PC-9 (cell line): ENCODE measurements at regions not wholly inside any gene's neighbourhood (a gene's known extent, or its start where the extent isn't known, plus 50 kb on each side); places are given as distances from the start of the nearest gene placed in this dataset.

Experiments used
- BruUV-seq: library from RNA; stranded (reverse); fragments of 400-500 nt; replicated peaks from 2 replicates; lab custom pipeline; 2021; lab: Mats Ljungman, UMichigan
- CTCF ChIA-PET: fragments of 300-600 bp; sonication (Branson Sonifier 250); formaldehyde crosslinking; loops from one replicate; lab custom pipeline; 2022; ENCODE audit warnings: antibody characterized with exemption; lab: Charles Lee
- POLR2A ChIA-PET: fragments of 300-600 bp; sonication (Branson Sonifier 250); formaldehyde crosslinking; loops from one replicate; lab custom pipeline; 2022; ENCODE audit warnings: antibody characterized with exemption; ENCODE audit not compliant: unreplicated experiment; lab: Charles Lee
- DNase-seq, 2 experiments: peaks; one replicate each; pipeline versions ENCODE4 v3.0.0 to v3.0.0-alpha.2; 2015 to 2022; ENCODE audit warnings: mixed read lengths in 1 of 2
- H2AFZ ChIP-seq: fragments of 200-600 bp; sonication (generic); 2 replicates; pipeline ENCODE4 v1.8.1; 2017; ENCODE audit warnings: antibody characterized with exemption
- H3F3A ChIP-seq: fragments of 200-600 bp; sonication (generic); 2 replicates; pipeline ENCODE4 v1.8.1; 2017; ENCODE audit warnings: antibody characterized with exemption, mild to moderate bottlenecking, low read depth; ENCODE audit not compliant: insufficient read depth
- H3K27ac ChIP-seq: fragments of 200-600 bp; sonication (generic); 2 replicates; pipeline ENCODE4 v1.6.1; 2016; ENCODE audit warnings: mixed run types
- H3K27me3 ChIP-seq: fragments of 200-600 bp; sonication (generic); 2 replicates; pipeline ENCODE4 v1.6.1; 2016; ENCODE audit warnings: low read depth, mixed run types; ENCODE audit not compliant: insufficient read depth
- H3K36me3 ChIP-seq: fragments of 200-600 bp; sonication (generic); 2 replicates; pipeline ENCODE4 v1.6.1; 2016; ENCODE audit warnings: low read depth, mixed run types
- H3K4me1 ChIP-seq: fragments of 200-600 bp; sonication (generic); replicated peaks from 2 replicates; pipeline ENCODE4 v1.6.1; 2016; ENCODE audit warnings: mixed run types; ENCODE audit not compliant: insufficient read depth
- H3K4me2 ChIP-seq: fragments of 200-600 bp; sonication (generic); 2 replicates; pipeline ENCODE4 v1.6.1; 2017; ENCODE audit warnings: mixed run types
- H3K4me3 ChIP-seq: fragments of 200-600 bp; sonication (generic); 2 replicates; pipeline ENCODE4 v1.6.1; 2016; ENCODE audit warnings: mixed run types
- H3K79me2 ChIP-seq: fragments of 200-600 bp; sonication (generic); 2 replicates; pipeline ENCODE4 v1.6.1; 2017; ENCODE audit warnings: low read depth, mixed run types
- H3K9me2 ChIP-seq: fragments of 200-600 bp; sonication (generic); 2 replicates; pipeline ENCODE4 v1.8.1; 2017; ENCODE audit warnings: mild to moderate bottlenecking; ENCODE audit not compliant: insufficient read depth
- H3K9me3 ChIP-seq: fragments of 200-600 bp; sonication (generic); 2 replicates; pipeline ENCODE4 v1.8.1; 2016; ENCODE audit warnings: low read depth; ENCODE audit not compliant: insufficient read depth
- H4K20me1 ChIP-seq: fragments of 200-600 bp; sonication (generic); 2 replicates; pipeline ENCODE4 v1.8.1; 2017; ENCODE audit not compliant: insufficient read depth
- EZH2 ChIP-seq: fragments of 200-600 bp; sonication (generic); IDR thresholded peaks from 2 replicates; pipeline ENCODE4 v1.8.0; 2017; ENCODE audit warnings: antibody characterized with exemption, low read depth
- intact Hi-C: fragments of 100-400 bp; cut with micrococcal nuclease; formaldehyde crosslinking; loops from one replicate; pipeline ENCODE4 v1.10.0; 2022; ENCODE audit not compliant: unreplicated experiment
- TF ChIP-seq, protein P1 (sequence below): fragments of 200-600 bp; sonication (generic); conservative IDR thresholded peaks from 2 replicates; pipeline ENCODE4 v1.6.1; 2017; ENCODE audit warnings: mixed run types, antibody characterized with exemption, mild to moderate bottlenecking, moderate library complexity

DNA sequence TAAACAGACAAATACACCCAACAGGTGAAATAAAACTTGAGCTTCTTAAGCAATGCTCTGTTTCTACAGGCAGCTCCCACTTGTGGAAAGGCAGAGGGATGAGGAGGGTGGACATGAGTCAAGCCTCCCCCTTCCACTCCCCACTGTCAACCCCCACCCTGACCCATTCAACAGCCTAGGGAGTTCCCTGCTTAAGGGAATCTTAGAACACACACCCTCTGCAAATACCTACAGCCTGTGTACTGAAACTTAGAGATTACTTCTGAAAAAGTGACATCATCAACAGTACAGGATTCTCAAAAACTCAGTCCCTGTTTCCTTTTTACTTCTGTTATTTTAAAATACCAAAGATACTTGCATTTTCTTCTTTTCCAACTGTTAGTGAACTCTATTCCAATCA, 345.4 kb downstream of the SOX9 start:
- Histone ChIP-seq H3K36me3 (no peaks in the 10 kb centered on the region), H4K20me1 (no peaks in the 10 kb centered on the region), H3K27me3 (no peaks in the 10 kb centered on the region), H3K4me2 (peak overlapping the region; percentile 92), H3F3A (peaks cover 47% of the 10 kb centered on the region), H3K4me1 (peaks cover 71% of the 10 kb centered on the region), H3K79me2 (peaks cover 92% of the 10 kb centered on the region), H3K9me2 (no peaks in the 10 kb centered on the region), H3K9me3 (no peaks in the 10 kb centered on the region), H2AFZ (no peak overlapping the region), H3K4me3 (peak overlapping the region; percentile 53), H3K27ac (peak overlapping the region; percentile 100)
- DNase-seq: peak; percentile 67 to 98
- intact Hi-C loops: loop anchor here (2.0 to 5.0 kb wide), 2 partner anchors 75 to 194 kb away; no protein-coding TSS in a partner anchor
- BruUV-seq: no TSS peak
- CTCF ChIA-PET: interaction anchor here (0.9 to 1.1 kb wide), 3 partner anchors 43 to 1699 kb away, joined by 3 to 4 read pairs (median 3); no protein-coding TSS in a partner anchor
- TF ChIP-seq, protein P1, sequence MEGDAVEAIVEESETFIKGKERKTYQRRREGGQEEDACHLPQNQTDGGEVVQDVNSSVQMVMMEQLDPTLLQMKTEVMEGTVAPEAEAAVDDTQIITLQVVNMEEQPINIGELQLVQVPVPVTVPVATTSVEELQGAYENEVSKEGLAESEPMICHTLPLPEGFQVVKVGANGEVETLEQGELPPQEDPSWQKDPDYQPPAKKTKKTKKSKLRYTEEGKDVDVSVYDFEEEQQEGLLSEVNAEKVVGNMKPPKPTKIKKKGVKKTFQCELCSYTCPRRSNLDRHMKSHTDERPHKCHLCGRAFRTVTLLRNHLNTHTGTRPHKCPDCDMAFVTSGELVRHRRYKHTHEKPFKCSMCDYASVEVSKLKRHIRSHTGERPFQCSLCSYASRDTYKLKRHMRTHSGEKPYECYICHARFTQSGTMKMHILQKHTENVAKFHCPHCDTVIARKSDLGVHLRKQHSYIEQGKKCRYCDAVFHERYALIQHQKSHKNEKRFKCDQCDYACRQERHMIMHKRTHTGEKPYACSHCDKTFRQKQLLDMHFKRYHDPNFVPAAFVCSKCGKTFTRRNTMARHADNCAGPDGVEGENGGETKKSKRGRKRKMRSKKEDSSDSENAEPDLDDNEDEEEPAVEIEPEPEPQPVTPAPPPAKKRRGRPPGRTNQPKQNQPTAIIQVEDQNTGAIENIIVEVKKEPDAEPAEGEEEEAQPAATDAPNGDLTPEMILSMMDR: no peak
- TF ChIP-seq EZH2: no peak
- POLR2A ChIA-PET: interaction anchor here (0.6 to 1.6 kb wide), 8 partner anchors 10 to 345 kb away, joined by 4 to 8 read pairs (median 6); partner anchors contain the start of gene SOX9

DNA sequence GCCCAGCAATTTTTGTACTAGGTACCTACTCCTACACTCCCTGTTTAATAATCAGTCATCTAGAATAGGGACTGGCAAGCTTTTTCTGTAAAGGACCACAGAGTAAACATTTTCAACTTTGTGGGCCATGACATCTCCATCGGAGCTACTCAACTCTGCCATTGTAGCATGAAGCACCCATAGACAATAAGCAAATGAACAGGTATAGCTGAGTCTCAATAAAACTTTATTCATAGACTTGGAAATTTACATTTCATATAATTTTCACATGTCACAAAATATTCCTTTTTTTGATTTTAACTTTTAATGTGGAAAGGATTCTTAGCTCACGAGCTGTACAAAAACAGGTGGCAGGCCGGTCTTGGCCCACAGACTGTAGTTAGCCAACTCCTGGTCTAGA, 345.8 kb downstream of the SOX9 start:
- intact Hi-C loops: loop anchor here (2.0 to 5.0 kb wide), 2 partner anchors 74 to 194 kb away; no protein-coding TSS in a partner anchor
- peak overlapping the region; percentile 100 for H3K27ac ChIP-seq
- peaks cover 92% of the 10 kb centered on the region for H3K79me2 ChIP-seq
- H3K9me2 ChIP-seq: no peaks in the 10 kb centered on the region
- no peaks in the 10 kb centered on the region for H3K9me3 ChIP-seq
- peak overlapping the region; percentile 39; the same call in 1 of the 2 replicates for H3K4me3 ChIP-seq
- no peak overlapping the region for H2AFZ ChIP-seq
- H4K20me1 ChIP-seq: no peaks in the 10 kb centered on the region
- BruUV-seq: no TSS peak
- no peaks in the 10 kb centered on the region for H3K36me3 ChIP-seq
- no peak for DNase-seq
- peak overlapping the region; percentile 92 for H3K4me2 ChIP-seq
- H3K4me1 ChIP-seq: peaks cover 67% of the 10 kb centered on the region
- H3F3A ChIP-seq: peaks cover 47% of the 10 kb centered on the region
- TF ChIP-seq EZH2: no peak
- TF ChIP-seq, protein P1: no peak
- POLR2A ChIA-PET: interaction anchor here (0.6 to 1.6 kb wide), 5 partner anchors 55 to 835 kb away, joined by 4 to 8 read pairs (median 6); partner anchors contain the start of gene SOX9
- CTCF ChIA-PET: interaction anchor here (0.9 kb wide), 1 partner anchor 1700 kb away, joined by 4 read pairs; no protein-coding TSS in a partner anchor
- no peaks in the 10 kb centered on the region for H3K27me3 ChIP-seq

DNA sequence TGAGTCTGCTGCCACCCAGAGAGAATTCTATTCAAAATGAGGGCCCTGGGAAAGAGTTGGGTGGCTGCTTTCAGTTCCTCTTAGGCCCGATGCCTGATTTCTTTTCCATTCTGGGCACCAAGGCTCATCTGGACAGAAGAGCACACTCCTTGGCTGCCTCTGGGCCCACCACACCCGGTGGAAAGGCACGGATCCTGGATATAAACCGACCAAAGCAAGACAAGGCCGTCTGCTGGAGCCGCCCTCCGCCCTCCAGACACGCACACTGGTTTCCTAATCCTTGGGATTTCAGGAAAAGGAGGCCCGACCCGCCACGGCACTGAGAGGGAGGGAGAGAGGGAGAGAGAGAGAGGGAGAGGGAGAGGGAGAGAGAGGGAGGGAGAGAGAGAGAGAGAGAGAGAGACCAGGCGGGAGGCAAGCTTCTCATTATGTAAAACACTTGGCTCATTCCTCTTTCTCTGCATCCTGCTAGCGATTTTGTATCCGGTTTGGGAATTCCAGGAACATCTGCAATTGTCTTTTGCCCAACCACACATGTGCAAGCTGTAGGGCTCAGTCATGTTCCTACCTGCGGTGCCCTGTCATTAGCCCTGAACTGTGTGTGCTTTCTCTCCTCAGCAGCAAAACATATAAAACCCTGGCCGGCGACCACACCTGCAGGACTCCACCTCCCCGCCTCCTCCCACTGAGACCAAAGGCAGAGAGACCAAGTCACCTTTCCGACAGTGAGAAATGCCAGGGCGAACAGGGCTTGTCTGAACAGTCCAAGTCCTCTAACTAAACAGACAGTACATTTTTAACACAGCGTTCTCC, 347.2 kb downstream of the SOX9 start:
- no peaks in the 10 kb centered on the region for H3K9me3 ChIP-seq
- POLR2A ChIA-PET: no interaction called here
- H3K9me2 ChIP-seq: no peaks in the 10 kb centered on the region
- peaks cover 92% of the 10 kb centered on the region for H3K79me2 ChIP-seq
- H3F3A ChIP-seq: peaks cover 44% of the 10 kb centered on the region
- no peaks in the 10 kb centered on the region for H3K27me3 ChIP-seq
- intact Hi-C loops: loop anchor here (2.0 to 5.0 kb wide), 2 partner anchors 73 to 196 kb away; no protein-coding TSS in a partner anchor
- peak overlapping the region; percentile 92; the same call in 1 of the 2 replicates for H3K4me2 ChIP-seq
- peak overlapping the region; percentile 100 for H3K27ac ChIP-seq
- no peaks in the 10 kb centered on the region for H4K20me1 ChIP-seq
- no peak for DNase-seq
- no peak overlapping the region for H2AFZ ChIP-seq
- H3K36me3 ChIP-seq: no peaks in the 10 kb centered on the region
- TF ChIP-seq, protein P1: no peak
- no peak for TF ChIP-seq EZH2
- CTCF ChIA-PET: no interaction called here
- H3K4me3 ChIP-seq: no peak overlapping the region
- H3K4me1 ChIP-seq: peaks cover 58% of the 10 kb centered on the region
- BruUV-seq: no TSS peak
